HUES48 (cell line): ENCODE measurements at regions not wholly inside any gene's neighbourhood (a gene's known extent, or its start where the extent isn't known, plus 50 kb on each side); places are given as distances from the start of the nearest gene placed in this dataset.
A peak's percentile ranks its signal among the peaks of the same experiment; 100 is the strongest.

ENCODE experiments used
- H3K27ac ChIP-seq: one replicate; pipeline ENCODE4 v1.7.0; 2013; ENCODE audit warnings: low read depth, low read length, inconsistent platforms
- H3K27me3 ChIP-seq: 2 replicates; pipeline ENCODE4 v1.6.1; 2013; ENCODE audit warnings: mild to moderate bottlenecking, low read length; ENCODE audit not compliant: control insufficient read depth, insufficient read depth
- H3K36me3 ChIP-seq: 2 replicates; pipeline ENCODE4 v1.6.1; 2013; ENCODE audit warnings: low read length; ENCODE audit not compliant: control insufficient read depth, insufficient read depth
- H3K4me1 ChIP-seq: 2 replicates; pipeline ENCODE4 v1.6.1; 2013; ENCODE audit warnings: mild to moderate bottlenecking, low read length; ENCODE audit not compliant: control insufficient read depth, insufficient read depth
- H3K4me3 ChIP-seq: 2 replicates; pipeline ENCODE4 v1.5.1; 2013; ENCODE audit warnings: mild to moderate bottlenecking, low read depth, low read length
- H3K9ac ChIP-seq: 2 replicates; pipeline ENCODE4 v1.6.1; 2013; ENCODE audit warnings: mild to moderate bottlenecking, low read depth, low read length, moderate library complexity
- H3K9me3 ChIP-seq: 2 replicates; pipeline ENCODE4 v1.6.1; 2013; ENCODE audit warnings: low read length; ENCODE audit not compliant: control insufficient read depth, insufficient read depth

- Histone ChIP-seq H3K4me1 (peaks cover 49% of the 10 kb centered on the region), H3K9ac (no peak overlapping the region), H3K27ac (no peak overlapping the region), H3K4me3 (no peak overlapping the region), H3K9me3 (no peaks in the 10 kb centered on the region), H3K36me3 (no peaks in the 10 kb centered on the region), H3K27me3 (no peaks in the 10 kb centered on the region)
These were observed 49.7 kb downstream of the SIPA1L2 start for GRCh38 chr1:232579958-232580941.

GRCh38 chr1:232579466-232579865 is 50.5 kb downstream of the SIPA1L2 start:
- H3K27me3 ChIP-seq, result no peaks in the 10 kb centered on the region
- no peaks in the 10 kb centered on the region for H3K9me3 ChIP-seq
- no peaks in the 10 kb centered on the region for H3K36me3 ChIP-seq
- peaks cover 56% of the 10 kb centered on the region for H3K4me1 ChIP-seq
- H3K27ac ChIP-seq, result peak overlapping the region; percentile 69
- H3K9ac ChIP-seq, result no peak overlapping the region
- H3K4me3 ChIP-seq, result no peak overlapping the region

GRCh38 chr1:232578651-232579195 is 51.2 kb downstream of the SIPA1L2 start:
- Histone ChIP-seq H3K4me3 (no peak overlapping the region), H3K9ac (no peak overlapping the region), H3K4me1 (peaks cover 62% of the 10 kb centered on the region)

GRCh38 chr1:232577772-232578171 is 52.2 kb downstream of the SIPA1L2 start:
- H3K9ac ChIP-seq, result no peak overlapping the region
- no peak overlapping the region for H3K4me3 ChIP-seq
- peaks cover 68% of the 10 kb centered on the region for H3K4me1 ChIP-seq
- H3K9me3 ChIP-seq, result no peaks in the 10 kb centered on the region
- peak overlapping the region; percentile 2 for H3K27ac ChIP-seq
- no peaks in the 10 kb centered on the region for H3K27me3 ChIP-seq
- no peaks in the 10 kb centered on the region for H3K36me3 ChIP-seq

More at GRCh38 chr1:232578651-232579195, 51.2 kb downstream of the SIPA1L2 start:
- Histone ChIP-seq H3K9me3 (no peaks in the 10 kb centered on the region), H3K36me3 (no peaks in the 10 kb centered on the region), H3K27ac (peak overlapping the region; percentile 69), H3K27me3 (no peaks in the 10 kb centered on the region)

- H3K27ac ChIP-seq, result peak overlapping the region; percentile 31
- no peaks in the 10 kb centered on the region for H3K36me3 ChIP-seq
- H3K4me3 ChIP-seq, result no peak overlapping the region
- H3K27me3 ChIP-seq, result no peaks in the 10 kb centered on the region
- peaks cover 76% of the 10 kb centered on the region for H3K4me1 ChIP-seq
- no peaks in the 10 kb centered on the region for H3K9me3 ChIP-seq
- H3K9ac ChIP-seq, result no peak overlapping the region
These were observed 53.4 kb downstream of the SIPA1L2 start for GRCh38 chr1:232576537-232576936.

GRCh38 chr1:232575763-232576040 is 54.2 kb downstream of the SIPA1L2 start:
- H3K9ac ChIP-seq, result no peak overlapping the region
- no peaks in the 10 kb centered on the region for H3K36me3 ChIP-seq
- no peaks in the 10 kb centered on the region for H3K27me3 ChIP-seq
- peaks cover 71% of the 10 kb centered on the region for H3K4me1 ChIP-seq
- no peaks in the 10 kb centered on the region for H3K9me3 ChIP-seq
- no peak overlapping the region for H3K4me3 ChIP-seq
- H3K27ac ChIP-seq, result no peak overlapping the region

- H3K9ac ChIP-seq, result no peak overlapping the region
- no peaks in the 10 kb centered on the region for H3K36me3 ChIP-seq
- no peak overlapping the region for H3K27ac ChIP-seq
- peaks cover 67% of the 10 kb centered on the region for H3K4me1 ChIP-seq
- H3K27me3 ChIP-seq, result no peaks in the 10 kb centered on the region
- H3K4me3 ChIP-seq, result no peak overlapping the region
- no peaks in the 10 kb centered on the region for H3K9me3 ChIP-seq
These were observed 54.8 kb downstream of the SIPA1L2 start for GRCh38 chr1:232574889-232575762.

GRCh38 chr1:232574077-232574476 is 55.9 kb downstream of the SIPA1L2 start:
- Histone ChIP-seq H3K27ac (no peak overlapping the region), H3K36me3 (no peaks in the 10 kb centered on the region)

GRCh38 chr1:232571523-232571922 is 58.4 kb downstream of the SIPA1L2 start:
- H3K4me1 ChIP-seq, result peaks cover 38% of the 10 kb centered on the region
- no peak overlapping the region for H3K4me3 ChIP-seq
- no peaks in the 10 kb centered on the region for H3K27me3 ChIP-seq
- H3K36me3 ChIP-seq, result no peaks in the 10 kb centered on the region
- no peak overlapping the region for H3K9ac ChIP-seq
- H3K9me3 ChIP-seq, result no peaks in the 10 kb centered on the region
- H3K27ac ChIP-seq, result no peak overlapping the region

More at GRCh38 chr1:232574077-232574476, 55.9 kb downstream of the SIPA1L2 start:
- Histone ChIP-seq H3K27me3 (no peaks in the 10 kb centered on the region), H3K9ac (no peak overlapping the region), H3K4me3 (no peak overlapping the region), H3K4me1 (peaks cover 61% of the 10 kb centered on the region), H3K9me3 (no peaks in the 10 kb centered on the region)

- H3K9ac ChIP-seq, result no peak overlapping the region
- H3K4me3 ChIP-seq, result no peak overlapping the region
- no peak overlapping the region for H3K27ac ChIP-seq
- H3K9me3 ChIP-seq, result no peaks in the 10 kb centered on the region
- H3K27me3 ChIP-seq, result no peaks in the 10 kb centered on the region
- no peaks in the 10 kb centered on the region for H3K36me3 ChIP-seq
- H3K4me1 ChIP-seq, result peaks cover 34% of the 10 kb centered on the region; the same call in 1 of the 2 replicates
These were observed 59.9 kb downstream of the SIPA1L2 start for GRCh38 chr1:232570007-232570406.
